ENCODE measurements at regions not wholly inside any gene's neighbourhood (a gene's known extent, or its start where the extent isn't known, plus 50 kb on each side); places are given as distances from the start of the nearest gene placed in this dataset.

DNA sequence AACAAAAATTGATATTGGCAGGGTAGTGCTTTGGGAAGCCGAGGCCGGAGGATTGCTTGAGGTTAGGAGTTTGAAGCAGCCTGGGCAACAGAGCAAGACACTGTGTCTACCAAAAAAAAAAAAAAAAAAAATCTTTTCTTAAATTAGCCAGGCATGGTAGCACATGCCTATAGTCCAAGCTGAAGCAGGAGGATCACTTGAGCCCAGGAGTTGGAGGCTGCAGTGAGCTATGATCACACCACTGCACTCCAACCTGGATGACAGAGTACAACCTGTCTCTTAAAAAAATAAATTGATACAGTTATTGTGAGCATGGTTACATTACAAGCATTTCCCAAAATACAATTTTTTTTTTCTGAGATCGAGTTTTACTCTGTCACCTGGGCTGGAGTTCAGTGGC is 59.4 kb upstream of the SVIL start:
- Histone ChIP-seq H3K79me2 (ENCODE audit: control insufficient read depth, insufficient read depth, low read length) (no peaks in the 10 kb centered on the region), H4K20me1 (replicated peaks; ENCODE audit: control insufficient read depth, insufficient read depth, low read length) (no peaks in the 10 kb centered on the region), H3K4me1 (replicated peaks in 1 of 2; ENCODE audit: control insufficient read depth in 2 of 2, insufficient read depth in 2 of 2, low read length in 2 of 2) (no peaks in the 10 kb centered on the region), H3K36me3 (ENCODE audit: control insufficient read depth, insufficient read depth, low read length) (no peaks in the 10 kb centered on the region), H3K9me1 (ENCODE audit: control insufficient read depth, insufficient read depth, low read length) (no peaks in the 10 kb centered on the region), H3K4me2 (ENCODE audit: insufficient read depth, low read length) (no peak overlapping the region), H3K9ac (ENCODE audit: insufficient read depth in 1 of 2, low read depth in 2 of 2, low read length in 2 of 2) (no peak overlapping the region), H3K27me3 (ENCODE audit: control insufficient read depth in 2 of 2, insufficient read depth in 2 of 2, low read length in 2 of 2) (no peaks in the 10 kb centered on the region), H3K9me3 (replicated peaks; ENCODE audit: control insufficient read depth, insufficient read depth, low read depth, low read length) (no peaks in the 10 kb centered on the region), H2AFZ (ENCODE audit: low read depth, low read length) (no peak overlapping the region), H3K4me3 (no peak overlapping the region), H3K27ac (ENCODE audit: extremely low read depth, low read depth, low read length) (no peak overlapping the region)
- ChIA-PET POLR2A (no interaction called here), CTCF (ENCODE audit: low intra/inter-chr PET ratio) (no interaction called here)
- intact Hi-C loops (cut with micrococcal nuclease) (no loop called here), in situ Hi-C loops (cut with MboI) (no loop called here)
- WGBS (ENCODE audit: insufficient coverage, low coverage, missing lambda C conversion rate): 6% methylated on average over 3 of the region's 3 CpGs
- no peak for DNase-seq (ENCODE audit: extremely low read depth in 1 of 4, low spot score in 3 of 4)
- FAIRE-seq: no peak
- ATAC-seq: no peak
- no TSS peak for BruUV-seq (replicated peaks)
- no peak for TF ChIP-seq KDM4B (IDR thresholded peaks at IDR 0.05; ENCODE audit: borderline replicate concordance in 2 of 2, low read depth in 1 of 2)
- TF ChIP-seq, protein P1, sequence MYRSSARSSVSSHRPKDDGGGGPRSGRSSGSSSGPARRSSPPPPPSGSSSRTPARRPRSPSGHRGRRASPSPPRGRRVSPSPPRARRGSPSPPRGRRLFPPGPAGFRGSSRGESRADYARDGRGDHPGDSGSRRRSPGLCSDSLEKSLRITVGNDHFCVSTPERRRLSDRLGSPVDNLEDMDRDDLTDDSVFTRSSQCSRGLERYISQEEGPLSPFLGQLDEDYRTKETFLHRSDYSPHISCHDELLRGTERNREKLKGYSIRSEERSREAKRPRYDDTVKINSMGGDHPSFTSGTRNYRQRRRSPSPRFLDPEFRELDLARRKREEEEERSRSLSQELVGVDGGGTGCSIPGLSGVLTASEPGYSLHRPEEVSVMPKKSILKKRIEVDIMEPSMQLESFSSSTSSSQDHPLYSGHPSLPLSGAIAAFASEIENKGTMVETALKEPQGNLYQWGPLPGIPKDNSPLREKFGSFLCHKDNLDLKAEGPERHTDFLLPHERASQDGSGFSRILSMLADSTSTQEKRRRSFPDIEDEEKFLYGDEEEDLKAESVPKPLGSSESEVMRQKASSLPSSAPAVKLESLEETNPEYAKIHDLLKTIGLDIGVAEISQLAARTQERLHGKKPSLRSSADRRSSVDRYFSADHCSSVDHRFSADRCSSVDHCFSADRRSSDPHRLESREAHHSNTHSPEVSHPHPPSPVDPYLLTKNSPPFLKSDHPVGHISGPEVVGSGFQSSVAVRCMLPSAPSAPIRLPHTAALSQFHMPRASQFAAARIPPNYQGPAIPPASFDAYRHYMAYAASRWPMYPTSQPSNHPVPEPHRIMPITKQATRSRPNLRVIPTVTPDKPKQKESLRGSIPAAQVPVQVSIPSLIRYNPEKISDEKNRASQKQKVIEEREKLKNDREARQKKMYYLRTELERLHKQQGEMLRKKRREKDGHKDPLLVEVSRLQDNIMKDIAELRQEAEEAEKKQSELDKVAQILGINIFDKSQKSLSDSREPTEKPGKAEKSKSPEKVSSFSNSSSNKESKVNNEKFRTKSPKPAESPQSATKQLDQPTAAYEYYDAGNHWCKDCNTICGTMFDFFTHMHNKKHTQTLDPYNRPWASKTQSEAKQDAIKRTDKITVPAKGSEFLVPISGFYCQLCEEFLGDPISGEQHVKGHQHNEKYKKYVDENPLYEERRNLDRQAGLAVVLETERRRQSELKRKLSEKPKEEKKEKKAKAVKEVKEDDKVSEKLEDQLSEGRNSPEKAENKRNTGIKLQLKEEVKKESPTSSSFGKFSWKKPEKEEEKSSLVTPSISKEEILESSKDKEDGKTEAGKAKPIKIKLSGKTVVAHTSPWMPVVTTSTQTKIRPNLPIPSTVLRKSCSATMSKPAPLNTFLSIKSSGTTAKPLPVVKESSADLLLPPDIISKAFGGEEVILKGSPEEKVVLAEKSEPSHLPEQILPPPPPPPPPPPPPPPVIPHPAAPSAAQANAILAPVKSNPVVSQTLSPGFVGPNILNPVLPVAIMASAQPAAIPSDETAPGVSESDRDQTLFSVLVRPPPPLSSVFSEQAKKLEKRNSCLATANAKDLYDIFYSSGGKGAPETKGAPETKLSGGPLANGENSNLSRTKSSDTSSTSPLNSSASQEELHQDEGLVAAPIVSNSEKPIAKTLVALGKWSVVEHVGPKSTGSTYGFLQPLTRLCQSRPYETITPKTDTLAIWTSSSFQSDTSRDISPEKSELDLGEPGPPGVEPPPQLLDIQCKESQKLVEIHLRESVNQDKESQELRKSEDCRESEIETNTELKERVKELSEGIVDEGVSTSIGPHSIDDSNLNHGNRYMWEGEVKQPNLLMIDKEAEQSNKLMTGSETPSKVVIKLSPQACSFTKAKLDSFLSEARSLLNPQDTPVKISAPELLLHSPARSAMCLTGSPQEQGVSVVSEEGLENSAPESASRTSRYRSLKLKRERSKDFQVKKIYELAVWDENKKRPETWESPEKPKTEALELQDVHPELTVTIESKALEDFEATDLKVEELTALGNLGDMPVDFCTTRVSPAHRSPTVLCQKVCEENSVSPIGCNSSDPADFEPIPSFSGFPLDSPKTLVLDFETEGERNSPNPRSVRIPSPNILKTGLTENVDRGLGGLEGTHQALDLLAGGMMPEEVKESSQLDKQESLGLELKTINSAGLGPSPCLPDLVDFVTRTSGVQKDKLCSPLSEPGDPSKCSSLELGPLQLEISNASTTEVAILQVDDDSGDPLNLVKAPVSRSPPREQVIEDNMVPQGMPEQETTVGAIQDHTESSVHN (IDR thresholded peaks at IDR 0.05; ENCODE audit: borderline replicate concordance in 1 of 2, low read depth in 1 of 2): no peak
- no peak for TF ChIP-seq CCAR2 (IDR thresholded peaks at IDR 0.05; ENCODE audit: low read depth, low read length)
- no peak for TF ChIP-seq FOXK1 (CRISPR knock-in tag; IDR thresholded peaks at IDR 0.05; ENCODE audit: borderline replicate concordance)
- TF ChIP-seq SMARCE1 (IDR thresholded peaks at IDR 0.05): no peak
- TF ChIP-seq HDAC1 (IDR thresholded peaks at IDR 0.05): no peak
- TF ChIP-seq ZNF830 (CRISPR knock-in tag; IDR thresholded peaks at IDR 0.05): no peak
- TF ChIP-seq ZFP36 (IDR thresholded peaks at IDR 0.05; ENCODE audit: low read depth, low read length, partially characterized antibody): no peak
- no peak for TF ChIP-seq PYGO2 (tag; IDR thresholded peaks at IDR 0.05)
- TF ChIP-seq POLR2AphosphoS2 (IDR thresholded peaks at IDR 0.05; ENCODE audit: low read length): no peak
- TF ChIP-seq ZFP1 (CRISPR knock-in tag; IDR thresholded peaks at IDR 0.05): no peak
- TF ChIP-seq, protein P2, sequence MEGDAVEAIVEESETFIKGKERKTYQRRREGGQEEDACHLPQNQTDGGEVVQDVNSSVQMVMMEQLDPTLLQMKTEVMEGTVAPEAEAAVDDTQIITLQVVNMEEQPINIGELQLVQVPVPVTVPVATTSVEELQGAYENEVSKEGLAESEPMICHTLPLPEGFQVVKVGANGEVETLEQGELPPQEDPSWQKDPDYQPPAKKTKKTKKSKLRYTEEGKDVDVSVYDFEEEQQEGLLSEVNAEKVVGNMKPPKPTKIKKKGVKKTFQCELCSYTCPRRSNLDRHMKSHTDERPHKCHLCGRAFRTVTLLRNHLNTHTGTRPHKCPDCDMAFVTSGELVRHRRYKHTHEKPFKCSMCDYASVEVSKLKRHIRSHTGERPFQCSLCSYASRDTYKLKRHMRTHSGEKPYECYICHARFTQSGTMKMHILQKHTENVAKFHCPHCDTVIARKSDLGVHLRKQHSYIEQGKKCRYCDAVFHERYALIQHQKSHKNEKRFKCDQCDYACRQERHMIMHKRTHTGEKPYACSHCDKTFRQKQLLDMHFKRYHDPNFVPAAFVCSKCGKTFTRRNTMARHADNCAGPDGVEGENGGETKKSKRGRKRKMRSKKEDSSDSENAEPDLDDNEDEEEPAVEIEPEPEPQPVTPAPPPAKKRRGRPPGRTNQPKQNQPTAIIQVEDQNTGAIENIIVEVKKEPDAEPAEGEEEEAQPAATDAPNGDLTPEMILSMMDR (IDR thresholded peaks at IDR 0.05 in 2 of 3, conservative IDR thresholded peaks at IDR 0.05 in 1 of 3; ENCODE audit: insufficient read depth in 2 of 3, low read depth in 1 of 3, low read length in 3 of 3): no peak
- TF ChIP-seq, protein P3, sequence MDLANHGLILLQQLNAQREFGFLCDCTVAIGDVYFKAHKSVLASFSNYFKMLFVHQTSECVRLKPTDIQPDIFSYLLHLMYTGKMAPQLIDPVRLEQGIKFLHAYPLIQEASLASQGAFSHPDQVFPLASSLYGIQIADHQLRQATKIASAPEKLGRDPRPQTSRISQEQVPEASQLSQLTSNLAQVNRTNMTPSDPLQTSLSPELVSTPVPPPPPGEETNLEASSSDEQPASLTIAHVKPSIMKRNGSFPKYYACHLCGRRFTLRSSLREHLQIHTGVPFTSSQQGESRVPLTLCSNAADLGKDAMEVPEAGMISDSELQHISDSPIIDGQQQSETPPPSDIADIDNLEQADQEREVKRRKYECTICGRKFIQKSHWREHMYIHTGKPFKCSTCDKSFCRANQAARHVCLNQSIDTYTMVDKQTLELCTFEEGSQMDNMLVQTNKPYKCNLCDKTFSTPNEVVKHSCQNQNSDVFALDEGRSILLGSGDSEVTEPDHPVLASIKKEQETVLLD (IDR thresholded peaks at IDR 0.05): no peak

All from K562 (cell line).